GM23338 (cell line): ENCODE measurements at regions not wholly inside any gene's neighbourhood (a gene's known extent, or its start where the extent isn't known, plus 50 kb on each side); places are given as distances from the start of the nearest gene placed in this dataset.

Experiments
- ATAC-seq: fragments of 200-7000 bp; cut with Tn5 transposase; 3 replicates; pipeline ENCODE4 v1.9.1; 2020
- DNase-seq: peaks from one replicate; pipeline ENCODE4 v3.0.0-alpha.2; 2015; ENCODE audit warnings: low spot score
- H2AFZ ChIP-seq: fragments of 200-600 bp; sonication (generic); 2 replicates; pipeline ENCODE4 v1.8.0; 2016; ENCODE audit warnings: antibody characterized with exemption, mild to moderate bottlenecking, moderate library complexity
- H3F3A ChIP-seq: fragments of 200-600 bp; sonication (generic); replicated peaks from 2 replicates; pipeline ENCODE4 v1.8.0; 2017; ENCODE audit warnings: antibody characterized with exemption, mixed run types, low read depth
- H3K27ac ChIP-seq: fragments of 200-600 bp; sonication (generic); 2 replicates; pipeline ENCODE4 v1.6.1; 2016; ENCODE audit warnings: low read depth
- H3K27me3 ChIP-seq: fragments of 200-600 bp; sonication (generic); 2 replicates; pipeline ENCODE4 v1.8.0; 2016; ENCODE audit warnings: mild to moderate bottlenecking, mixed run types, moderate library complexity; ENCODE audit not compliant: insufficient read depth
- H3K36me3 ChIP-seq: fragments of 200-600 bp; sonication (generic); 2 replicates; pipeline ENCODE4 v1.8.0; 2016; ENCODE audit warnings: mild to moderate bottlenecking; ENCODE audit not compliant: insufficient read depth
- H3K4me1 ChIP-seq: fragments of 200-600 bp; sonication (generic); 2 replicates; pipeline ENCODE4 v1.8.0; 2016; ENCODE audit warnings: mild to moderate bottlenecking, moderate library complexity; ENCODE audit not compliant: insufficient read depth
- H3K4me2 ChIP-seq: fragments of 200-600 bp; sonication (generic); 2 replicates; pipeline ENCODE4 v1.7.1; 2017; ENCODE audit warnings: mixed run types
- H3K4me3 ChIP-seq: fragments of 200-600 bp; sonication (generic); 2 replicates; pipeline ENCODE4 v1.6.1; 2016; ENCODE audit warnings: mixed run types
- H3K79me2 ChIP-seq: fragments of 200-600 bp; sonication (generic); replicated peaks from 2 replicates; pipeline ENCODE4 v1.8.0; 2017; ENCODE audit warnings: mild to moderate bottlenecking; ENCODE audit not compliant: insufficient read depth
- H3K9me2 ChIP-seq: fragments of 200-600 bp; sonication (generic); 2 replicates; pipeline ENCODE4 v1.8.0; 2017; ENCODE audit not compliant: insufficient read depth
- H4K20me1 ChIP-seq: fragments of 200-600 bp; sonication (generic); replicated peaks from 2 replicates; pipeline ENCODE4 v1.8.0; 2017; ENCODE audit warnings: mild to moderate bottlenecking; ENCODE audit not compliant: insufficient read depth
- H3K27ac Mint-ChIP-seq: 2 replicates; pipeline ENCODE4 v1.8.0; 2020; ENCODE audit warnings: inconsistent platforms, mild to moderate bottlenecking, moderate library complexity, mixed read lengths
- H3K27me3 Mint-ChIP-seq: 3 replicates; pipeline ENCODE4 v1.8.0; 2022; ENCODE audit warnings: low read depth, mild to moderate bottlenecking, moderate library complexity, mixed read lengths, inconsistent platforms; ENCODE audit not compliant: insufficient read depth, poor library complexity
- H3K36me3 Mint-ChIP-seq: 3 replicates; pipeline ENCODE4 v1.8.0; 2021; ENCODE audit warnings: low read depth, mild to moderate bottlenecking, inconsistent platforms, moderate library complexity, mixed read lengths
- H3K4me1 Mint-ChIP-seq: 3 replicates; pipeline ENCODE4 v1.8.0; 2020; ENCODE audit warnings: mild to moderate bottlenecking, inconsistent platforms, mixed read lengths
- H3K4me3 Mint-ChIP-seq: 3 replicates; pipeline ENCODE4 v1.8.0; 2021; ENCODE audit warnings: moderate library complexity, mild to moderate bottlenecking, inconsistent platforms, mixed read lengths
- H3K9me3 Mint-ChIP-seq: 3 replicates; pipeline ENCODE4 v1.8.0; 2020; ENCODE audit warnings: moderate library complexity, mild to moderate bottlenecking, inconsistent platforms, mixed read lengths
- POLR2AphosphoS5 ChIP-seq: IDR thresholded peaks from 2 replicates; pipeline ENCODE4 v1.6.1; 2016; ENCODE audit warnings: antibody characterized with exemption, low read depth
- ZNF114 ChIP-seq: fragments of 250-450 bp; sonication (Bioruptor Pico); IDR thresholded peaks from 2 replicates; pipeline ENCODE4 v1.5.0; 2020; ENCODE audit warnings: mild to moderate bottlenecking, moderate library complexity
- ZNF331 ChIP-seq: fragments of 250-450 bp; sonication (Bioruptor Pico); IDR thresholded peaks from 2 replicates; pipeline ENCODE4 v1.5.0; 2020; ENCODE audit warnings: low read depth, mild to moderate bottlenecking, moderate library complexity
- TF ChIP-seq, protein P1 (sequence below): fragments of 250-450 bp; sonication (Bioruptor Pico); IDR thresholded peaks from 2 replicates; pipeline ENCODE4 v1.5.0; 2020; ENCODE audit warnings: mild to moderate bottlenecking, moderate library complexity
- TF ChIP-seq, protein P2 (sequence below): IDR thresholded peaks from 2 replicates; pipeline ENCODE4 v1.6.1; 2016; ENCODE audit warnings: antibody characterized with exemption

- TF ChIP-seq, protein P1, sequence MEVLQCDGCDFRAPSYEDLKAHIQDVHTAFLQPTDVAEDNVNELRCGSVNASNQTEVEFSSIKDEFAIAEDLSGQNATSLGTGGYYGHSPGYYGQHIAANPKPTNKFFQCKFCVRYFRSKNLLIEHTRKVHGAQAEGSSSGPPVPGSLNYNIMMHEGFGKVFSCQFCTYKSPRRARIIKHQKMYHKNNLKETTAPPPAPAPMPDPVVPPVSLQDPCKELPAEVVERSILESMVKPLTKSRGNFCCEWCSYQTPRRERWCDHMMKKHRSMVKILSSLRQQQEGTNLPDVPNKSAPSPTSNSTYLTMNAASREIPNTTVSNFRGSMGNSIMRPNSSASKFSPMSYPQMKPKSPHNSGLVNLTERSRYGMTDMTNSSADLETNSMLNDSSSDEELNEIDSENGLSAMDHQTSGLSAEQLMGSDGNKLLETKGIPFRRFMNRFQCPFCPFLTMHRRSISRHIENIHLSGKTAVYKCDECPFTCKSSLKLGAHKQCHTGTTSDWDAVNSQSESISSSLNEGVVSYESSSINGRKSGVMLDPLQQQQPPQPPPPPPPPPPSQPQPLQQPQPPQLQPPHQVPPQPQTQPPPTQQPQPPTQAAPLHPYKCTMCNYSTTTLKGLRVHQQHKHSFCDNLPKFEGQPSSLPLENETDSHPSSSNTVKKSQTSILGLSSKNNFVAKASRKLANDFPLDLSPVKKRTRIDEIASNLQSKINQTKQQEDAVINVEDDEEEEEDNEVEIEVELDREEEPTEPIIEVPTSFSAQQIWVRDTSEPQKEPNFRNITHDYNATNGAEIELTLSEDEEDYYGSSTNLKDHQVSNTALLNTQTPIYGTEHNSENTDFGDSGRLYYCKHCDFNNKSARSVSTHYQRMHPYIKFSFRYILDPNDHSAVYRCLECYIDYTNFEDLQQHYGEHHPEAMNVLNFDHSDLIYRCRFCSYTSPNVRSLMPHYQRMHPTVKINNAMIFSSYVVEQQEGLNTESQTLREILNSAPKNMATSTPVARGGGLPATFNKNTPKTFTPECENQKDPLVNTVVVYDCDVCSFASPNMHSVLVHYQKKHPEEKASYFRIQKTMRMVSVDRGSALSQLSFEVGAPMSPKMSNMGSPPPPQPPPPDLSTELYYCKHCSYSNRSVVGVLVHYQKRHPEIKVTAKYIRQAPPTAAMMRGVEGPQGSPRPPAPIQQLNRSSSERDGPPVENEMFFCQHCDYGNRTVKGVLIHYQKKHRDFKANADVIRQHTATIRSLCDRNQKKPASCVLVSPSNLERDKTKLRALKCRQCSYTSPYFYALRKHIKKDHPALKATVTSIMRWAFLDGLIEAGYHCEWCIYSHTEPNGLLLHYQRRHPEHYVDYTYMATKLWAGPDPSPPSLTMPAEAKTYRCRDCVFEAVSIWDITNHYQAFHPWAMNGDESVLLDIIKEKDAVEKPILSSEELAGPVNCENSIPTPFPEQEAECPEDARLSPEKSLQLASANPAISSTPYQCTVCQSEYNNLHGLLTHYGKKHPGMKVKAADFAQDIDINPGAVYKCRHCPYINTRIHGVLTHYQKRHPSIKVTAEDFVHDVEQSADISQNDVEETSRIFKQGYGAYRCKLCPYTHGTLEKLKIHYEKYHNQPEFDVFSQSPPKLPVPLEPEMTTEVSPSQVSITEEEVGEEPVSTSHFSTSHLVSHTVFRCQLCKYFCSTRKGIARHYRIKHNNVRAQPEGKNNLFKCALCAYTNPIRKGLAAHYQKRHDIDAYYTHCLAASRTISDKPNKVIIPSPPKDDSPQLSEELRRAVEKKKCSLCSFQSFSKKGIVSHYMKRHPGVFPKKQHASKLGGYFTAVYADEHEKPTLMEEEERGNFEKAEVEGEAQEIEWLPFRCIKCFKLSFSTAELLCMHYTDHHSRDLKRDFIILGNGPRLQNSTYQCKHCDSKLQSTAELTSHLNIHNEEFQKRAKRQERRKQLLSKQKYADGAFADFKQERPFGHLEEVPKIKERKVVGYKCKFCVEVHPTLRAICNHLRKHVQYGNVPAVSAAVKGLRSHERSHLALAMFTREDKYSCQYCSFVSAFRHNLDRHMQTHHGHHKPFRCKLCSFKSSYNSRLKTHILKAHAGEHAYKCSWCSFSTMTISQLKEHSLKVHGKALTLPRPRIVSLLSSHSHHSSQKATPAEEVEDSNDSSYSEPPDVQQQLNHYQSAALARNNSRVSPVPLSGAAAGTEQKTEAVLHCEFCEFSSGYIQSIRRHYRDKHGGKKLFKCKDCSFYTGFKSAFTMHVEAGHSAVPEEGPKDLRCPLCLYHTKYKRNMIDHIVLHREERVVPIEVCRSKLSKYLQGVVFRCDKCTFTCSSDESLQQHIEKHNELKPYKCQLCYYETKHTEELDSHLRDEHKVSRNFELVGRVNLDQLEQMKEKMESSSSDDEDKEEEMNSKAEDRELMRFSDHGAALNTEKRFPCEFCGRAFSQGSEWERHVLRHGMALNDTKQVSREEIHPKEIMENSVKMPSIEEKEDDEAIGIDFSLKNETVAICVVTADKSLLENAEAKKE (CRISPR knock-in tag): no peak
- TF ChIP-seq POLR2AphosphoS5 (no peak), ZNF114 (CRISPR knock-in tag) (no peak)
Observed at GRCh38 chr18:28766027-28766426, 589.1 kb upstream of the CDH2 start (continued).

DNA sequence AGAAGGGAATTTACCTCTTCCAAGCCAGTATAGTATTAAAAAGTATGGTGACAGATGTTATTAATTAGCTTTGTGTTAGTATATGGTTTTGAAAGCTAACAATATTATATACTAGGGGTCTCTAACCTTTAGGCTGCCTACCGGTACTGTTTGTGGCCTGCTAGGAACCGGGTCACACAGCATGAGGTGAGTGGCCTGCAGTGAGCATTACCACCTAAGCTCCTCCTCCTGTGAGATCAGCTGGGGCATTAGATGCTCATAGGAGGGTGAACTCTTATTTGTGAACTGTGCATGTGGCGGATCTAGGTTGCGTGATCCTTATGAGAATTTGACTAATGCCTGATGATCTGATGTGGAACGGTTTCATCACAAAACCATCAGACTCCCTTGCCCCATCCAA lies 583.4 kb upstream of the CDH2 start:
- Mint-ChIP-seq H3K27me3 (peaks cover 2% of the 10 kb centered on the region), H3K27ac (no peak overlapping the region), H3K36me3 (no peaks in the 10 kb centered on the region), H3K4me3 (no peak overlapping the region), H3K4me1 (no peaks in the 10 kb centered on the region), H3K9me3 (no peaks in the 10 kb centered on the region)
- Histone ChIP-seq H4K20me1 (no peaks in the 10 kb centered on the region), H2AFZ (no peak overlapping the region), H3K27me3 (no peaks in the 10 kb centered on the region), H3K4me1 (no peaks in the 10 kb centered on the region), H3K36me3 (no peaks in the 10 kb centered on the region), H3K4me2 (no peak overlapping the region), H3F3A (no peaks in the 10 kb centered on the region), H3K9me2 (no peaks in the 10 kb centered on the region), H3K79me2 (no peaks in the 10 kb centered on the region), H3K4me3 (no peak overlapping the region), H3K27ac (no peak overlapping the region)
- DNase-seq: no peak
- peak; percentile 69 for ATAC-seq
- TF ChIP-seq, protein P2, sequence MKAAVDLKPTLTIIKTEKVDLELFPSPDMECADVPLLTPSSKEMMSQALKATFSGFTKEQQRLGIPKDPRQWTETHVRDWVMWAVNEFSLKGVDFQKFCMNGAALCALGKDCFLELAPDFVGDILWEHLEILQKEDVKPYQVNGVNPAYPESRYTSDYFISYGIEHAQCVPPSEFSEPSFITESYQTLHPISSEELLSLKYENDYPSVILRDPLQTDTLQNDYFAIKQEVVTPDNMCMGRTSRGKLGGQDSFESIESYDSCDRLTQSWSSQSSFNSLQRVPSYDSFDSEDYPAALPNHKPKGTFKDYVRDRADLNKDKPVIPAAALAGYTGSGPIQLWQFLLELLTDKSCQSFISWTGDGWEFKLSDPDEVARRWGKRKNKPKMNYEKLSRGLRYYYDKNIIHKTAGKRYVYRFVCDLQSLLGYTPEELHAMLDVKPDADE: no peak
- TF ChIP-seq ZNF331 (CRISPR knock-in tag): no peak
- TF ChIP-seq, protein P1 (CRISPR knock-in tag): no peak
